HG03064 (cell line): ENCODE measurements at regions not wholly inside any gene's neighbourhood (a gene's known extent, or its start where the extent isn't known, plus 50 kb on each side); places are given as distances from the start of the nearest gene placed in this dataset.
"Not testable (repeated sequence)": the region's sequence is repeated elsewhere in the genome, so short reads cannot be mapped to it uniquely, and the experiment has no call there.

Experiments used
- ATAC-seq: cut with Tn5 transposase; IDR thresholded peaks from one replicate; pipeline ENCODE4 v1.9.1; 2021; ENCODE audit warnings: low read depth; ENCODE audit not compliant: unreplicated experiment

DNA sequence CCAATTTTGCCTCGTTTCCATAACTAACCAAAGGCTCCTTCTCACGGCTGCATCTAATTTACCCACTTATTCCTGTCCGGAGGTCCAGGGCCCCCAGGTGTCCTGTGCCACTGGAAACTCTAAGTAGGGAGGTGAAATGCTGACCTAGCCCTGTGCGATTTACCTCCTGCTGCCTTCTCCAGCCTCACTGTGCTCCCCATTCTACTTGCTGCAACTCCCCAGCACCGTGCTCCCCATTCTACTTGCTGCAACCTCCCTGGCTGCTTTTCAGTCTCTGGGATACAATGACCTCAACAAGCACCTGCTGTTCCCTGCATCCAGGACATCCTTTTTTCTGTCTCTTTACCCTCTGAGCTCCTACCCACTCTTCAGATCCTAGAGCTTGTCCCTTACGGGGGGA, 254.7 kb upstream of the PROK2 start:
- no peak for ATAC-seq

DNA sequence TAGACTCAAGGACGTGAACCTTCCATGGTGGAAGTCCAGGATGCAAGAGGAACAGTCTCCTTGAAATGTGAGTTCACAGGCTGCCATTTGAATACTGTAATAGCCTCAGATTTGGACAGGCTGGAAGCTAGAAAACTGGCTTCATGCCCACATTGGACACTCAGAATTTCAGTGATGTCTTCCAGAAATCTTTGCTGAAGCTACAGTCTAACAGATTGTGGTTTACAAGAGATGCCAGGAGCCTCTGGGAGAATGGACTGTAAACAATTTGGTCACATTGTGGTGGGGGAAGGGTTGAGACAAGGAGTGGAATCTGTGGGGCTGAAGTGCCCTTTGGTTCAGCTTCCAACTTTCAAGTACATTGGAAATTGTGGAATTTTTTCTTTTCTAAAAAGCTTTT, 252.0 kb upstream of the PROK2 start:
- ATAC-seq = no peak

DNA sequence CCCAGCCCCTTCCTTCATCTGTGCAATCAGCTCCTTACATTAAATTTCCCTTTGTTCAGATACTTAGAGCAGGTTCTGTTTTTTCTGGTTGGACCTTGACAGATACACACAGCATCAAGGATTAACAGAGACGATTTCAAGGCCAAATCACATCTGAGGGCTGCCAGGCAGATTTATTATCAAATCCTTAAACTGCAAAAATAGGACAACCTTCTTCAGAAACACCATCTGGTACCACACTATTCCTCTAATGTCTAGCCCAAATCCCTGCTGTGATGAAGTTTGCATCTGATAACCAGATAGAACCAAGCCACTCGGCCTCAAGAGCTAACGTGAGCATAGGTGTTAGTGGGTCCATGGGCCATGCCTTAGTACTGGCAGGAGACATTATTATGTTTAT, 250.7 kb upstream of the PROK2 start:
- no peak for ATAC-seq

DNA sequence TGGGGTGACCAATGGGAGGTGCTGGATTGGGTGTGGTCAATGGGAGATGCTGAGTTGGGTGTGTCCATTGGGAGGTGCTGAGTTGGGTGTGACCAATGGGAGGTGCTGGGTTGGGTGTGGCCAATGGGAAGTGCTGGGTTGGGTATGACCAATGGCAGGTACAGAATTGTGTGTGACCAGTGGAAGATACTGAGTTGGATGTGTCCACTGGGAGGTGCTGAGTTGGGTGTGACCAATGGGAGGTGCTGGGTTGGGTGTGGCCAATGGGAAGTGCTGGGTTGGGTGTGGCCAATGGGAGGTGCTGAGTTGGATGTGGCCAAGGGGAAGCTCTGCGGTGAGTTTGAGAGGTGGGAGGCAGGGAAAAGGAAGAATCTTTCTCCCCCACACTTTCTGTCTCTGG, 250.0 kb upstream of the PROK2 start:
- no peak for ATAC-seq

DNA sequence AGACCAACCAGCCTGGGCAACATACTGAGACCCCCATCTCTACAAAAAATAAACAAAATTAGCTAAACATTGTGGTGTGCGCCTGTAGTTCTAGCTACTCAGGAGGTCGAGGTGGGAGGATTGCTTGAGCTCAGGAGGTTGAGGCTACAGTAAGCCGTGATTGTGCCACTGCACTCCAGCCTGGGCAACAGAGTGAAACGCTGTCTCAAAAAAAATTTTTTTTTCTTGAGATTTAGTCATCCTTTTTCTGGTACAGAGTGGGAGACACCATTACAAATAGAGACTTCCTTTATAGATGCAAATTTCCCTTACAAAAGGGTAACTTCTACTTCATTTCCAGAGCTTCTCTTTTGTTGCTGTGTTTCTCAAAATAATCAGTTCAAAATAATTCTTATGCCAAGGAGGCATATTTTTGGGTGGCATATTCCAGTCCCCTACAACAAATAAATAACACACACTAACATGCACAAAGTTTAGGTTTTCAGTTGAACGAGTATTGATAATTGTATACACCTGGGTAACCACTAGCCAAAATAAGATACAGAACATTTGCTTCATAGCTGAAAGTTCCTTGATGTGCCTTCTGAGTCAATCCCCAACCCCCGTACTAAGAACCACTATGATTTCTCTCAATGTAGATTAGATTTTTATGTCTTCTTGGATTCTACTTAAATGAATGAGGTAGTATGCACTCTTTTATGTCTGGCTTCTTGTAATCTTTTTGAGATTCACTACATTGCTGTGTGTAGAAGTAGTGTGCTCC, 248.9 kb upstream of the PROK2 start:
- no peak for ATAC-seq

DNA sequence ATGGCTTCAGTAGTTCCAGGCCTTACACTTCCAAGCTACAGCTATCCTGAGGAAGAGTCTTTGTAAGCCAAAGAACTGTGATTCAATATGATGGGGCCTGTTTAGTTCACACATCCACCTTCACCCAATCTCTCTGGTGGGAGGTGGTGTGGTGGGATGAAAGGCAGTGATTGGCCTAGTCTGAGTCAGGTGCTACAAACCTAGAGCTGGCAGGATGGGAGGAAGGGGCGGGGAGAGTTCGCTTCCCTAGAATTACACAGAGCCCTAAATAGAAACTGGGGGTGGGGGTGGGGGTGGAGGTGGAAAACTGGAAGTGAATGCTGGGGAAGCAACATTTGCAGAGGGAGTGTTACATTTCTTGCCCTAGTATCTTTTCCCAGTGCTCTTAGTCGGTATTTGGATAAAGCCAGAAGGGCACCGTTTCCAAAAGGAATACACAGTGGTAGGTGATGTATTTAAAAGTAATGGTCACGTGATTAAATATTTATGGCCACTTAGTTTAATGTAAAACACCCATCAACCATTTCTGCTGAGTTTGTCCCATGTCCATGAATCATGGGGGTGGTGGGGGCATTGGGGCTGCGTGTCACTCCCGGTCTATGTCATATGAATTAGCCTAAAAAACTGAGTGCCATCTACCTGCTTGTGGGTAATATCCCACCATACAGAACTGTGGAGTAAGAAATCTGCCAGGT, 247.6 kb upstream of the PROK2 start:
- ATAC-seq = no peak

DNA sequence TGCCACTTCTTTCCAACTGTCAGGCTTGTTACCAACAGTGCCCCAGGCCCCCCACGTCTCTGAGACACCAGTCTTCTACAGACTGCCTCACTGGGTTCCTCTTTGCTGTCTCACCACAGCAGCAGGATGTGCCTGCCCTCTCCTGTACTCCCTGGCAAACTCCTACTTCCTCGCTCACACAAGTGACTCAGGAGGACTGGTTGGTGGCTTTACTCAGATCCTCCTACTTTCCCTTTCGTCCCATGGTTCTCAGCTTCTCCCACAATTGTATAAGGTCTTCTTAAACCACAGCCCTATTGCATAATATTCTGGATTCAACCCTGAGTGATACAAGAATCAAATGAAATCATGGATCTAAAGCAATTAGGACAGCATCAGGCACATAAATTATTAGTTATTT, 246.6 kb upstream of the PROK2 start:
- ATAC-seq = no peak

DNA sequence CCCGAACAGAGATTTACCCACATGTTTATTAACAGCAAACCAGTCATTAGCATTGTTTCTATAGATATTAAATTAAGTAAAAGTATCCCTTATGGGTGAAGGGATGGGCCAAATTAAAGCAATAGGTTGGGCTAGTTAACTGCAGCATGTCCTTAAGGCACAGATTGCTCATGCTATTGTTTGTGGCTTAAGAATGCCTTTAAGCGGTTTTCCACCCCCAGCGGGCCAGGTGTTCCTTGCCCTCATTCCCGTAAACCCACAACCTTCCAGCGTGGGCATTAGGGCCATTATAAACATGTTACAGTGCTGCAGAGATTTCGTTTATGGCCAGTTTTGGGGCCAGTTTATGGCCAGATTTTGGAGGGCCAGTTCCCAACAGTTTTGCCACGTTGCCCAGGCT, 245.3 kb upstream of the PROK2 start:
- not testable (repeated sequence) for ATAC-seq

DNA sequence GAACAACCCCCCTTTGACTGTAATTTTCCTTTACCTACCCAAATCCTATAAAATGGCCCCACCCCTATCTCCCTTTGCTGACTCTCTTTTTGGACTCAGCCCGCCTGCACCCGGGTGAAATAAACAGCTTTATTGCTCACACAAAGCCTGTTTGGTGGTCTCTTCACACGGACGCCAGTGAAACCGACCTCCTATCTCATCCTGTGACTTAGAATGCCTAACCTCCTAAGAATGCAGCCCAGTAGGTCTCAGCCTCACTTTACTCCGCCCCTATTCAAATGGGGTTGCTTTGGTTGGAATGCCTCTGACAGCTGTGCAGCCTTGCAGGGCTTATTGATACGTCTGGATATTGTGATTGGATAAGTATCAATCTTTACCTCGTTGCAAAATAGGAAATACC, 243.8 kb upstream of the PROK2 start:
- not testable (repeated sequence) for ATAC-seq

DNA sequence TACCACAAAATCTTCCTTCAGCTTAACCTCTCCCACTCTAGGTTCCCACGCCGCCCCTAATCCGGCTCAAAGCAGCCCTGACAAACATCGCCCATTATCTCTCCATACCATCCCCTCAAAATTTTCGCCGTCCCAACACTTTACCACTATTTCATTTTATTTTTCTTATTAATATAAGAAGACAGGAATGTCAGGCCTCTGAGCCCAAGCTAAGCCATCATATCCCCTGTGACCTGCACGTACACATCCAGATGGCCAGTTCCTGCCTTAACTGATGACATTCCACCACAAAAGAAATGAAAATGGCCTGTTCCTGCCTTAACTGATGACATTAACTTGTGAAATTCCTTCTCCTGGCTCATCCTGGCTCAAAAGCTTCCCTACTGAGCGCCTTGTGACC, 243.4 kb upstream of the PROK2 start:
- not testable (repeated sequence) for ATAC-seq

DNA sequence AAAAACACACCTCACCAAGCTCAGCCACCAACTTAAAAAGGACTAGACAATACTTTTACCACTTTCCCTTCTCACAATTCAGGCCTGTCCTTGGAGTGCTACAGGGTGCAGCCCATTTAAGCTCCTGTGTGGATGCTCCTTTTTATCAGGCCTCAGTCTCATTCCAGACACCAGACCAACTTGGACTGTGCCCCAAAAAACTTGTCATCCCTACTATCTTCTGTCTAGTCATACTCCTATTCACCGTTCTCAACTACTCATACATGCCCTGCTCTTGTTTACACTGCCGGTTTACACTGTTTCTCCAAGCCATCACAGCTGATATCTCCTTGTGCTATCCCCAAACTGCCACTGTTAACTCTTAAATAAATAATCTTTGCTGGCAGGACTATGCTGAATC, 242.8 kb upstream of the PROK2 start:
- ATAC-seq = not testable (repeated sequence)

DNA sequence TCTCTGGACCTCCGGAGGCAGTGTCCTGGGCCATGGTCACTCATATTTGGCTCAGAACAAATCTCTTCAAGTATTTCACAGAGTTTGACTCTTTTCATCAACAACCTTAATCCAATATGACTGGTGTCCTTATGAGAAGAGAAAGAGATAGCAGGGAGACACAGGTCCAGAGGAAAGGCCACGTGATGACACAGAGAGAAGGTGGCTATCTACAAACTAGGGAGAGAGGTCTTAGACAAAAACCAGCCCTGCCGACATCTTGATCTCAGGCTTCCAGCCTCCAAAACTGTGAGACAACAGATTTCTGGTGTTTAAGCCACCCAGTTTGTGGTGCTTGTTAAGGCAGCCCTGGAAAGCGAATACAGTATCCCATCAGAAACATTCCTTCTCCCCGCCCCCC, 237.1 kb upstream of the PROK2 start:
- no peak for ATAC-seq

DNA sequence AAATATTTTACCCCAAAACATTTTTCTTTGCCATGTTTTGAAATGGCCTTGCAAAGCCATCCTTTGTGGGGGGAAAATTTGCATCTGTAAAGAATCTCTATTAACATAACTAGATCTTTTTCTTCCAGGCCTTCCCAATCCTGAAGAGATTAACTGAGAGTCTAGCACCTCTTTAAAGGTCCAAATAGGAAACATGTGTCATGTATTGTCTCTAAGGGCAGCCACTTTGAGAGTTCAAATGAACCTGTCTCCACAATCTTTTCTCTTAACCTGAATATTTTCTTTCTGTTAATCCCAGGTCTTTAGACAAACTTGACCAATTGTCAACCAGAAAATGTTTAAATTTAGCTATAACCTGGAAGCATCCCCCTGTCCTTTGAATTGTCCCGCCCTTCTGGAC, 236.6 kb upstream of the PROK2 start:
- no peak for ATAC-seq

DNA sequence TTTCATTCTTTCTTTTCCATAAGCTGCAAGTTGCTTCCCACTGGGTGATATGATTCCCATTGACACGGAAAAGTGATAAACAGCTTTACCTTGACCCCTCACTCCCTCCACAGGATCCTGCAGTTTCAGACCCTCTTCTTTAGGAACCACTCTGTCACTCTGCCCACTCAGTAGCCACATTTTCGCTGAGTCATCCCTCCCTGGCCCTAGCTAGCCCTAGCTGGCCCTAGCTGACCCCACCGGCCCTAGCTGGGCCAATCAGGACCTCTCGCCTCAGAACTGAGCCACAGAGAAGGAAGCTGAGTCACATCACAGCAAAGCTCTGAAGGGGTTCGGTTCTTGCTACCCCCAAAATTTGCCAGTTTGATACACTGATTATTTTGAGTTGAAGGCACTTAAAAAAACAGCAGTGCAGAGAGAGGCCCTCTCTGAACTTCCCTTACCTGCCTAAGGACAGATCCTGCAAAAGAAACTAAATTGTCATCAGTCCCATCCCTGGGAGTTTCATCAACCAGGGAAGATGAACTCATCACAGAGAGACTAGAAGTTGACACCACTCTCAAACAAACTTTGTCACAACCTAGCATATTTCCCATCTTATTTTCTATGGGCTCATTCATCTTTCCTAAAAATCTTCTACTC, 233.5 kb upstream of the PROK2 start:
- ATAC-seq = no peak

DNA sequence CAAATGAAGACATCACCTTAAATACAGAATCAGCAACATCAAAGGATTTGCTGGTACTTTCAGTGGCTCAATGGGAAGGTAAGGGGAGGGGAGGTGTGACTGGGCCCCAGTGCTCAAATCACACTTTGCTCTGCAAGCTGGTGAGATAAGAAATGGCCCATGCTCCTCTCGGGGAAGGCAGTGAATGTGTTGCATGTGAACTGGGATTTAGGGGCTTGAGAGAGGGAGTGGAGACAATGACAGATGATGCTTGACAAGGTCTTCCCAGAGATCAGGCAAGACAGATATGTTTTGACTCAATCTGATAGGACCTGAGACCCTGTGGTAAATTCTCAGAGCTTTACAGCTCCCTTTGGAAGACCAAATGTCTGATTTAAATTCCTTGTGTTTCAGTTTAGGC, 233.0 kb upstream of the PROK2 start:
- no peak for ATAC-seq

DNA sequence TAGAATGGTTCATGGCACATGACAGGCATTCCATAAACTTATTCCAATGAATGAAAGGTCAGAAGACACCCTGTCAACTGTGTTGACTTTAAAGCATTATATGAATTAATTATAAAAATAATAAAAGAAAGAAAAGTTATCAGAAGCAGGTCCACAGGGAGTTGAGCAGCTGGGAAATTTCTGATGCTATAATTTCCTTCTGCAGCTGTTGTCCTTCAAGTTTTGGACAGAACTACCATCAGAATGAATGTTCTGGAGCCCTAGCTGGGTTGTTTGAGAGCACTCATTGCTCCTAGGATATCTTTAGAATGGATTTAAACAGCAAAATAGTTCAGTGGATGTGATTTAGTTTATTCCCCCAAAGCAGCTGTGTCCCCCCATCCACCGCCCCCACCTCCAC, 232.4 kb upstream of the PROK2 start:
- ATAC-seq = no peak

DNA sequence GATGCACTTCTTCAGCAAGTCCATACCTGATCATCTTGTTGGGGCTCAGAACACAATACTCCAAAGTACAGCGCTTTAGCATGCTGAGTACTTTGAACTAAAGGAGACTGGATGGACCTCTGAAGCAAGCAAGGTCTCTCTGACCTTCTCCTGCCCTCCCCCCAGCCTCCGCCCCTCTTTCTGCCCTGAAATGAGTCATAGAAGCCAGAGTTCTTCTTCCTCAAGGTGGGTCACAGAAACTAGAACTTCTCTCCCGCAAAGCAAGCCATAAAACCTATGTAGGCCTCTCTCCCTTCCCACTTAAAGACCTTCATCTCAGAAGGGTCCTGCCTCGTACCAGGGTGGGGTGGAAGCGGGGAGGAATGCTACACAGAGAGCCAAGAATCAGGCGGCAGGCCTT, 230.5 kb upstream of the PROK2 start:
- no peak for ATAC-seq

DNA sequence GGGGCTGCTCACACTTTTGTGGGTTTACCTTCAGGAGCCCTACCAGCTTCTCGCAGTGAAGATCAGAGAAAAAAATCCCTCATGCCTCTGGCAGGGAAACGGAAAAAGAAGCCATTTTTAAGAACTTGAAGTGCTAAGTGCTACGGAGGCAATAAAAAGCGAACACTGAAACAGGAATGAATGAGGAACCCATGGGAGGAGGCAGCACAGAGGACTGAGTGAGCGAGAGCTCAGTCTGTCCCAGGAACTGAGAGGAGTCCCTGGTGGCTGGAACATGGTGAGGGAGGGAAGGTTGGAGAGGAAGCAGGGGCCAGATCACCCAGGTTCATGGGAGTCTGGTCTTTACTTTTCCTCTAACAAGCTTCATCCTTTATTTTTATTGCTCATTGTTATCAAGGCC, 228.1 kb upstream of the PROK2 start:
- no peak for ATAC-seq

DNA sequence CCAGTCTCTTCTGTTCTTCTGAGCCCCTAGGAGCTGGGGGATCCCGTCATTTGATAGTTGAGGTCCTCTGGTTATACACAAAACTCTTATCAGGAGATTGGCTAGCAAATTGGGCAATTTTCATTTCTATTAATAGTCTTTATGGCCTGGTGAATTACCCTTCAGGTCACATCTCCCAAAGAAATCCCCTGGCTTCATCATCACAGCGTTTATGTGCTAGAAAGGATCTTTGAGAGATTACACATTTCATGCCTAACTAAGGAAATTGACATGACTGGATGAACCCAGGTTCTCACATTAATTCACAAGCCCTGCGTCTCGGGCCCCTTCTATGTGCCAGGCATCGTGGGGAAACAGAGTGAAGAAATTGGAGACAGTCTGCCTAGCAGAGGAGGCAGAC, 227.4 kb upstream of the PROK2 start:
- ATAC-seq = no peak

DNA sequence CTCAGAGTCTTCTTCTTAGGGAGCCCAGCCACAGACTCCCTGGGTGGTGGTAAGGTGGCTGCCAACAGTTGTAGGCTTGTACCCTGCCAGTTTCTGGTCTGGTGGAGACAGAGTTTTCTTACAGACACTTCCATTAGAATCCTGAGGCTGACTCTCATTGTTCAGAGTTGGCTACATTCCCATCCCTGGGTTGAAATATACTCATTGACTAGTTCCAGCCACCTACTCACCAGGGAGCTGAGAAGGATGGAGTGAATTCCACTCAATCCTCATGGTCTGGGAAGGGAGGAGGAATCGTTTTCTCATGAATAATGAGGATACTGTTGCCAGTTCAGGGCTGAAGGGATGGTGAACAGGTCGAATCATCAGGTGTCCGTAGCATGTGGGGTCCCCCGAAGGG, 226.5 kb upstream of the PROK2 start:
- ATAC-seq = no peak

DNA sequence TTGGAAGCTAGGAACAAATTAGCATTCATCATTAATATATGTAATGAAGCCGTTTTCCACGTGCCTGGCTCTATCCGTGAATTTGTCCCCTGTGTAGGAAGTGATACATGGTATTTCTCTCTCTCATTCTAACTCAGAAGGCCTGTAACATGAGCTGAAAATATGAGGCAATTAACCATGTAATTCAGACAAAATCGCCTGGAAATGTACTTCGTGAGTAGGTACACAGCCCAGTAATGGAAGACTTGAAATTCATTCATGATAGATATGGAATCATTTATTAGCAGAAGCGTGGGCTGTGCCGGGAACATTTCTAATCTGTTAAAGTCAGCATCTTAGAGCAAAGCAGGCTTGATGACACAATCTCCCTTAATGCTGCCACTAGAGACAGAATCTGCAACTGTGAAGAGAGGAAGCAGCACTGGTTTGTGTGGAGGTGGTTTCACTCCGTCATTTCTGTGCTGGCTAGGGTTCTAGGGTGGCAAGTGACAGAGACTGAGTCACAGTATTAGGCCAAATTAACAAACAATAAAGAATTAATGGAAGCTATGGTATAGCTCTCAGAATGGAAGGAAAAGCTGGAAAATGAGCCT, 225.0 kb upstream of the PROK2 start:
- no peak for ATAC-seq
